Lower leg skin (tissue), 3 donors: ENCODE measurements at regions not wholly inside any gene's neighbourhood (a gene's known extent, or its start where the extent isn't known, plus 50 kb on each side); places are given as distances from the start of the nearest gene placed in this dataset.

Experiments used
- CTCF ChIP-seq, 3 donors: fragments of 450-650 bp; IDR thresholded peaks; one replicate each; pipeline ENCODE4 v1.5.1; 2016; ENCODE audit warnings: antibody characterized with exemption in 3 of 3, mild to moderate bottlenecking in 3 of 3, moderate library complexity in 2 of 3
- POLR2A ChIP-seq, 2 donors: fragments of 450-650 bp; IDR thresholded peaks; one replicate each; pipeline ENCODE4 v1.6.1; 2016 to 2017; ENCODE audit warnings: antibody characterized with exemption in 2 of 2, mild to moderate bottlenecking in 1 of 2, moderate library complexity in 1 of 2

- no peak for TF ChIP-seq CTCF (IDR thresholded peaks at IDR 0.05)
- no peak for TF ChIP-seq POLR2A (IDR thresholded peaks at IDR 0.05)
Observed at GRCh38 chr4:187798385-187798784, 197.2 kb upstream of the ZFP42 start.
